ENCODE measurements at regions not wholly inside any gene's neighbourhood (a gene's known extent, or its start where the extent isn't known, plus 50 kb on each side); places are given as distances from the start of the nearest gene placed in this dataset.

DNA sequence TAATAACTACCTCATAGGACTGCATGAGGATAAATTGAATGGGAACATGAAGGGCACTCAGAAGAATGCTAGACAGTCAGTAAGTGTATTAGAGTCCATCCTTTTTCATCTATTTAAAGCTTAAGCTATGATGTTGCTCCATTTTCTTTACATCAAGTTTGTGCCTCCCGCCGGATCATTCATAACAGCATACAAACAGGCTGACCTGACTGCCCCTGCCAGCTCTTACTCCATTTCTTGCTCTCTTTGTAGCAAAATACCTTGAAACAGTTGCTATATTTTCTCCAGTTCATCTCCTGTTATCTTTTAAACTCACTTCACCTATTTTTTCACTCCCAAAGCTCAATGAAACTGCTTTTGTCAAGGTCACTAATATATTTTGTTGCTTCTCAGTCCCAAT lies 315.6 kb upstream of the ALCAM start:
- Histone ChIP-seq H3K4me3 (no peak overlapping the region), H3K9me3 (no peaks in the 10 kb centered on the region), H3K27ac (no peak overlapping the region), H3K27me3 (ENCODE audit: insufficient read depth in 3 of 3, low read length in 2 of 3) (no peaks in the 10 kb centered on the region), H3K4me1 (no peaks in the 10 kb centered on the region), H3K36me3 (ENCODE audit: insufficient read depth in 1 of 2, low read depth in 1 of 2) (no peaks in the 10 kb centered on the region)
- 67 to 94% (median 94%) methylated on average over 2 of the region's 2 CpGs for WGBS, 3 donors
- intact Hi-C loops (cut with DNase I) = no loop called here
- ATAC-seq = no peak
- no peak for DNase-seq
- no peak for TF ChIP-seq CTCF (IDR thresholded peaks at IDR 0.05)

DNA sequence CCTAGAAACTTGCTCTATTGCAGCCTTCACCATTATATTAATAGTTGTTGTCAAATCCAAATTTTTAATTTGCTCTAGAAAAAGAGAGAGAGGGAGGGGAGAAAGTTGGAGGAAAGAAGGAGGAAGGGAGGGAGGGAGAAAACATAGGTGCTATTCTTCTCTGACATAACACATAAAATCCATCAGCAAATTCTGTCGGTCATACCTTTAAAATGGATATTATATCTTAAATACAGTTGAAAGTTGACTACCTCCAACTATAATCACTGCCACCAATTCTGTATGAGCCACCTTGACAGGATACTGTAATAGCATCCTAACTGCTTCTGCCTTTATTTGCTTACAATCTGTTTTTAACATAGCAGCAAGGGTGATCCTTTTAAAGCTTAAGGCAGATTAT lies 314.7 kb upstream of the ALCAM start:
- intact Hi-C loops (cut with DNase I) = no loop called here
- ATAC-seq (no peak), DNase-seq (no peak)
- no peak overlapping the region for H3K4me3 ChIP-seq
- H3K36me3 ChIP-seq (ENCODE audit: insufficient read depth in 1 of 2, low read depth in 1 of 2) = no peaks in the 10 kb centered on the region
- H3K9me3 ChIP-seq = no peaks in the 10 kb centered on the region
- TF ChIP-seq CTCF (IDR thresholded peaks at IDR 0.05) = no peak
- 94 to 100% (median 98%) methylated on average over 1 of the region's 1 CpG for WGBS, 3 donors
- no peak overlapping the region for H3K27ac ChIP-seq
- no peaks in the 10 kb centered on the region for H3K27me3 ChIP-seq (ENCODE audit: insufficient read depth in 3 of 3, low read length in 2 of 3)
- H3K4me1 ChIP-seq = no peaks in the 10 kb centered on the region

GRCh38 chr3:105062853-105063252 lies 303.9 kb upstream of the ALCAM start:
- ATAC-seq = no peak
- no peak overlapping the region for H3K4me3 ChIP-seq
- intact Hi-C loops (cut with DNase I) = no loop called here
- no peaks in the 10 kb centered on the region for H3K9me3 ChIP-seq
- no peaks in the 10 kb centered on the region for H3K4me1 ChIP-seq
- no peaks in the 10 kb centered on the region for H3K36me3 ChIP-seq (ENCODE audit: insufficient read depth in 1 of 2, low read depth in 1 of 2)
- H3K27ac ChIP-seq = no peak overlapping the region
- no peaks in the 10 kb centered on the region for H3K27me3 ChIP-seq (ENCODE audit: insufficient read depth in 3 of 3, low read length in 2 of 3)
- TF ChIP-seq CTCF (IDR thresholded peaks at IDR 0.05) = no peak
- DNase-seq = no peak
- 31 to 61% (median 61%) methylated on average over 3 of the region's 3 CpGs for WGBS, 3 donors

DNA sequence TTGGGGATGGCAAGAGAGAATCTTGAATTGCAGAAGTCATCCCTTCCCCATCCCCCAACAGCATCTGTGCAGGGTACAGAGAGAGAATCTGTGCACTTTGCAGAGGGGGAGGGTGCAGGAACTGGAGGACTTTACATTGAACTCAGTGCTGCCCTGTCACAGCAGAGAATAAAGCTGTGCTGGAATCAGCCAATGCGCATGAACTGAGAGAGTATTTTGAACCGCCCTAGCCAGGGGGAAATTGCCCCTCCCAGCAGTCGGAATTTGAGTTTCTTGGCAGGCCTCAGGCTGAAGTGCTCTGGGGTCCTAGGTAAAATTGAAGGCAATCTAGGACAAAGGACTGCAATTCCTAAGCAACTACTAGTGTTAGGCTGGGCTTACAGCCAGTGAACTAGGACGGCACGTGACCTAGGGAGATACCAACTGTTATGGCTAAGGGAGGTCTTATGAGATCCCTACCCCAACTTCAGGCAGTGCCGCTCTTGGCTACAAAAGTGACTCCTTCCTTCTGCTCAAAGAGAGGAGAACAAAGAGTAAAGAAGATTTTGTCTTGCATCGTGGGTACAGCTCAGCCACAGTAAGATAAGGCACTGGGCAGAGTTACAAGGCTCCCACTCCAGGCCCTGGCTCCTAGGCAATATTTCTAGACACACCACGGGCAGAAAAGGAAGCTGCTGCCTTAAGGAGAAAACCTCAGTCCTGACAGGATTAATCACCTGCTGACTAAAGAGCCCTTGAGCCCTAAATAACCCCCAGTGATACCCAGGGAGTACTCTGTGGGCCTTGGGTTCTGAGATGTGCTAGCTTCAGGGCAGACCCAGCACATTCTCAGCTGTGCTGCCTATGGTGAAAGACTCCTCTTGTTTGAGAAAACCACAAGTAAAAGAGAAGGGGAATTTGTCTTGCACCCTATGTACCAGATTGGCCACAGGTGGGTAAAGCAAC lies 300.5 kb upstream of the ALCAM start:
- no peak for ATAC-seq
- no peaks in the 10 kb centered on the region for H3K36me3 ChIP-seq (ENCODE audit: insufficient read depth in 1 of 2, low read depth in 1 of 2)
- H3K27me3 ChIP-seq (ENCODE audit: insufficient read depth in 3 of 3, low read length in 2 of 3) = no peaks in the 10 kb centered on the region
- 68 to 84% (median 77%) methylated on average over 8 of the region's 8 CpGs for WGBS, 3 donors
- H3K4me1 ChIP-seq = no peaks in the 10 kb centered on the region
- intact Hi-C loops (cut with DNase I) = no loop called here
- H3K9me3 ChIP-seq = no peaks in the 10 kb centered on the region
- DNase-seq = no peak
- no peak overlapping the region for H3K27ac ChIP-seq
- TF ChIP-seq CTCF (IDR thresholded peaks at IDR 0.05) = no peak
- no peak overlapping the region for H3K4me3 ChIP-seq

Data from psoas muscle (tissue), 7 donors.